ENCODE measurements at regions not wholly inside any gene's neighbourhood (a gene's known extent, or its start where the extent isn't known, plus 50 kb on each side); places are given as distances from the start of the nearest gene placed in this dataset.
A peak's percentile ranks its signal among the peaks of the same experiment; 100 is the strongest.
"Not testable (repeated sequence)": the region's sequence is repeated elsewhere in the genome, so short reads cannot be mapped to it uniquely, and the experiment has no call there.

DNA sequence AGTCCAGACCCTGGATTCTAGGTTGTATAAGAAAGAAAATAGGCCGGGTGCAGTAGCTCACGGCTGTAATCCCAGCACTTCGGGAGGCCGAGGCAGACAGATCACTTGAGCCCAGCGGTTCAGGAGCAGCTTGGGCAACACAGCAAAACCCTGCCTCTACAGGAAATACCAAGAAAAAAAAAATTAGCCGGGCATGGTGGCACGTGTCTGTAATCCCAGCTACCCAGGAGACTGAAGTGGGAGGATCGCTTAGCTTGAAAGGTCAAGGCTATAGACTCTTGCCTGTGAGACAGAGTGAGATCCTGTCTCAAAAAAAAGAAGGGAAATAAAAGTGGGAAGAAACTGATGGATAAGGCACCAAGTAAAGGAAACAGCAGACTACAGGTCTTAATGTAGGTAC is 287.9 kb upstream of the KLF14 start:
- no peak for DNase-seq

DNA sequence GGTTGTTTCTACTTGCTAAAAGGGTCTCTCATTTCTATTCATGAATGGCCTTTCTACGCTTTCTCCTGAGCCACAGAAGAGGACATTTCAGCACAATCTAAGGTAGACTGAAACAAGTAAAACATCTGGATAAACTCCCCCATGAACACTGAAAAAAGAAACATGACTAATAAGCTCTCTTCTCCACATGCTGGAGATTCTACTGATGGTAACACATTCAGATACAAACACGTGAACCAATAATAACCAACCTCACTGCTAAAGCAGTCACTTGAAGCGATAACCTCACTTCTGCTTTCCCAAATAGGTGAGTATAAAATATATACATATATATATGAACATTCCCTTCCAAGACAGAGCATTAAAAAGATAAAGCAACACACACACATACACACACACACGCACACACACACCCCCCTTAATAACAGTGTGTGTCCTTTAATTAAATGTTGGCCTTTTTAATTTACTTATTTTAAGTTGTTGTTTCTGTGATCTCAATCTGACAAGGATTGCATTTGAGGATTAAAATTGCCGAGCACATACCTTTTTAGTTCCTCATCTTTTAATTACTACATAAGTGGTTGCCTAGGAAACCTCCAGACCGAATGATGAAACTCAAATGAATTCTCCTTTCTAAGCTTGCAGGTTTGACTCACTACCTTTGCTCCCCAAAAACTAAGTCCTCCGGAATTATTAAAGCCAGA is 292.4 kb upstream of the KLF14 start:
- DNase-seq = peak; percentile 57 to 61

DNA sequence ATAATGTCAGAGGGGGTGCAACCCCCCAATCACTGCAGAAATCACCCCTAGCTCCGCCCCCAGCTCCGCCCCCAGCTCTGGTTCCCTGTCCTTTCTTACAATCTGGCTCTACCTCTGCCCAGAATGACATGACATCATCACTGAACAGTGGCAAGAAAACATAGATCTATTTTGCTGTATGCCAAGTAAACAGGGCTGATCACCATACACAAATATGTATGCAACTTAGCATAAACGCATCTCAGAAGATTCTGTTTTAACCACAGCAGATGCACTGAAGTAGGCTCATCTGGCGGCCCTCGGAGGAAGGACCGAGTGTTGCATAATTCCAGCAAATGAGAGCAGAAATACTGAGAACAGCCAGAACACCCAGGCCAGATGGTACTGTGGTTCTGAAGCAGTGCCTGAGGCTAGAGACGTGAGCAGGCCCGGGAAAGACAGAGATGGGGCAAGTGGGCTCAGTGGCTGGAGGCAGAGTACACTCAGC is 293.3 kb upstream of the KLF14 start:
- DNase-seq = peak in 1 of 2 donors; percentile 18

DNA sequence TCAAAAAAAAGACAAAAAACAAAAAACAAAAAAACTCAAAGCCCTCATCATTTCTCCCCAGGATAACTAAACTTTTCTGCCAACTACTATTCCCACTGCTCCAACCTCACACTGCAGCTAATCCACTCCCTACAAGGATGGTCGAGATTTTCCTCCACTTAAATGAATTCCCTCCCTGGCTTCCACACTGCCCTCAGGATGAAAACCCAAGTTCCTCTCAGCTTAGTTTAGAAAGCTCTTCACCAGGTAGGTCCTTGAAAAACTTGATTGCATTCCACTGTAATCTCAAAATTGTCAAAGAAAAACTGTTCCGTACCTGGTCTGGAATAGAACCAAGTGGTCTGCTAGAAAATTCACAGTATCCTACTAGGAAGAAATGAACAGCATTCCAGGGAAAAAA is 294.3 kb upstream of the KLF14 start:
- DNase-seq = no peak

DNA sequence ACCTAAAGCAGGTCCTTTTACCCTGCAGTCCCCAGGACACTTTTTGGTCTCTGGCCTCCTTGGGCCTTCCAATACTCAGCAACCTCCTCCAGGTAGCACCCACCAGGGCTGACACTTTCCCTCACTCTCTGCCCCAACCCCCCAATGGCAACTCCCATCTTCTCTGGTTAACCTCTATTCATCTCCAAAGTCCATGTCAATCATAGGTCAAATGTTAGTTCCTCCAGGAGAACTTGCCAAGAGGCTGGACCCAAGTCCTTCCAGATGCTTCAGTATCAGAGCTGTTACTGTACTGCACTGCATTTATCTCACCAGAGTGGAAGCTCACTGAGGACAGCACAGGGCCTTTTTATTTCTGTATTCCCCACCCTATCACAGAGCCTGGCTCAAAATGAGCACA is 295.0 kb upstream of the KLF14 start:
- no peak for DNase-seq

DNA sequence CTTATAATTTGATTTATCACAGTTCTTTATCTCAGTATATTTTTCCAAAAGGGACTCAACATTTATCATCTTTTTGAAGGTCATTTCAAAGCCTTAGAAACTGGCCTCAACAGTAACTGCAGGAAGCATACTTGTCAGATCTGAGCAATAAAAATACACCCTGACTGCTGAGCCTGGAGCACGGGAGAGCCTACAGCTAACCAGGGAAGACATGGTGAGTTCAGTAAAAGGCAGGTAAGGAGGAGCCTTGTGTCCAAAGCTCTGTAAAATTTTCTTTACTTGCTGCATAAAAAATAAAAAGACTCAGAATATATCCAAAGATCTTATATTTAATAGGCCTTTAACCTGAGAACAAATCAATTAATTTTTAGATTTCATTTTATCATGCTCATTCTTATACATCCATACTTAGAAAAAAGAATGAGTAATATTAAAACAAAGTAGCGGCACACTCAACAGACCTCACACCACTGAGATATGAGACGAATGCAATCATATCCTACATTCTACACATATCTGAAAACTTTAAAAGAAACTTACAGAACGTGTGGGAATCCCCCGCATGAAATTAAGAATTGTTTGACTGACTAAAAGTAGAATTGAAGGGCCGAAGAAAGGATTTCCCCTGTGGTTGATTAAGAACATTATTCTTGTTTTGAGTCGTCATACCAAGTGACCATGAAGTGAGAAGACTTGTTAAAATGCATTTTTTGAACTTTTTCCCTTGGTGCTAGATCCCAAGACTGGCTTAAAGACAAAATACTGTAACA is 296.4 kb upstream of the MKLN1 start:
- no peak for DNase-seq

DNA sequence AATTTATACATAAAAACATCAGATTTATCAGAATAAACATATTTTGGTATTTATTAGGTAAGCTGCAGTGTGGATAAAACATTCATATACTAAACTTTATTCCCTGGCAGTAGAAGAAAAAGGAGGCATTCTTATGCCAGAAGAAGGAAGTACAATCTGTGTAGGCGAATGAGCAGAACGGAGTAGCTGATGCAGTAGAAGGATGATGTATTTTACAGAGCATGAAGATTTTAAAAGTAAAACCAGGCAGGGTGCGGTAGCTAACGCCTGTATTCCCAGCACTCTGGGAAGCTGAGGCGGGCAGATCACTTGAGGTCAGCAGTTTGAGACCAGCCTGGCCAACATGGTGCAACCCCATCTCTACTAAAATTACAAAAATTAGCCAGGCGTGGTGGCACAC is 294.9 kb upstream of the MKLN1 start:
- DNase-seq = peak; percentile 35 to 59

DNA sequence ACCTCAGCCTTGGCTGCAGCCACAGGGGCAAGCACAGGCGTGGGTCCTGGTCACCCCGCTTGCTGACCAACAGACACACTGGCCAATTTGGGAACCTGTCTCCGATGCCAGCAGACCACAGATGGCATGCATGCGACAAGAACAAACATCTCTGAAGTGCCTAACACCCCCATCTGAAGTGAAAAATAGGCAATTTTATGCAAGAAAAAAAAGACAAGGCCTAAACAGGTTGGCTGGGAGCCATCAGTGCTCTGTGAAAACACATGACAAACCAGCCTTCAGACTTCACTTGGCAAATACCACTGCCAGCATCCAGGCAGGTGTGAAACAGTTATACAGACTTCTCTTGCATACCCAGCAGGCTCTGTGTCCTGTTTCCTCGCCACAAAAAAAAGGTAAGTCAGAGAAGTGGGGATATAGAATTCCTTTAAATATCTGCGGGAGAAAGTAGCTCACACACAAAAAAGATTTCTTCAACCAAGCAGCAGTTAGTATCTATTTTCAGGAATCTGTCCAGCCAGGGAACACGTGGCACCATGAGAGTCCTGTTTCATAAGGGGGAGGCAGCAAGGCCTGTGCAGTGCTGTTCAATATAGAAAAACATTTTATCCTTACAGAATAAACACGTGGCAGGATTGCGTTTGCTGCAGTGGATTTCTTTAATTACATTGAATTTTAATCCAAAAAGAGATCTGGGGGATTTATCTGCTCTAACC is 293.4 kb upstream of the MKLN1 start:
- DNase-seq = no peak

DNA sequence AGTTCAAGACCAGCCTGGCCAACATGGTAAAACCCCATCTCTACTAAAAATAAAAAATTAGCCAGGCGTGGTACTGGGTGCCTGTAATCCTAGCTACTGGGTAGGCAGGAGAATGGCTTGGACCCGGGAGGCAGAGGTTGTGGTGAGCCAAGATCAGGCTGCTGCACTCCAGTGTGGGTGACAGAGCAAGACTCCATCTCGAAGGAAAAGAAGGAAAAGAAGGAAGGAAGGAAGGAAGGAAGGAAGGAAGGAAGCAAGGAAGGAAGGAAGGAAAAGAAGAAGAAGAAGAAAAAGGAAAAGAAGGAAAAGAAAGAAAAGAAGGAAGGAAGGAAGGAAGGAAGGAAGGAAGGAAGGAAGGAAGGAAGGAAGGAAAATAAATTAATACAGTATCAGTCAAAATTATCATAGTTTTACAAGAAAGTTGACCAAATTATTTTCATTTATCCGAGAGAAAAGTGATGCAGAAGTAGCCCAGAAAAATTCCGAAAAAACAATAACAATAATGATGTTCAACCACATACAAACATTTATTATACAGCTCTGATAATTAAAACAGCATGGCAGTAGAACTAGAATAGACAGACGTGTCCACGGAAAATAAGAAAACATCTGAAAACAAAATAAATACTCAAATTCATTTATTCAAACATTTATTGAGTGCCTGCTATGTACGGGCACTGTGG is 292.4 kb upstream of the MKLN1 start:
- DNase-seq = no peak

DNA sequence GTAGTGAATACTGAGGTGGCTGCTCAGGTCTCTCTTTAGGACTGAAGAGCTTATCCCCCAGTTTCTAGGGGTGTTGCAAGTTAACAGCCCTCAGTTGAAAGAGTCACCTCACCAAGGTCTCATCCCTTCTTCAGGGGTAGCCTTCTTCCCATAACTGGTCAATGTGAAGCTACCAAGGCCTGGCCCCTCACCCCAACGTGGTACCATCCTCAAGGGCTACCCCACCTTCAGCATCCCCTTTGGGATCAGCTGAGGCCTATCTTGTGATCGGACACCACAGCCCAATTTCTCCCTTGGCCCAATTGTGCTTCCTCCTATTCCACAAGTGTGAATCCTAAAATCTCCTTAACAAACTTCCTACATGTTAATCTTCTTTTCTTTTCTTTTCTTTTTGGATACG is 289.5 kb upstream of the MKLN1 start:
- no peak for DNase-seq

DNA sequence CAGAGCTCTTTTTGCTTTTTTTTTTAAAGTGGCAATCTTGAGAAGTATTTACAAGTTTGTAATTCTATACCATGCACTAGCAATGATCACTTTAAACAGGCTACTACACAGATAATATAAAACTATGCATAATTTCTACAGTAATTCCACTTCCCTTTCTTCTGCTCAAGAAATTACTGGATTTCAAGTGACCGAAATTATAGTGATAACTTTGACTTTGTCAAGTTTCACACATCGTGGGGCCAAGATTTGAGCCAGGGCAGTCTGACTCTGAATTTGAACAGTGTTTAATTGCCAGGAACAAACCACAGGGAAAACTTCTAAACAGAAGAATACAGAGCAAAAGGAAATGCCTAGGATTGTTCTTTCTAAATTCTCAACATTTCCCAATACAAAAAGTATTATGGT is 288.3 kb upstream of the MKLN1 start:
- no peak for DNase-seq

DNA sequence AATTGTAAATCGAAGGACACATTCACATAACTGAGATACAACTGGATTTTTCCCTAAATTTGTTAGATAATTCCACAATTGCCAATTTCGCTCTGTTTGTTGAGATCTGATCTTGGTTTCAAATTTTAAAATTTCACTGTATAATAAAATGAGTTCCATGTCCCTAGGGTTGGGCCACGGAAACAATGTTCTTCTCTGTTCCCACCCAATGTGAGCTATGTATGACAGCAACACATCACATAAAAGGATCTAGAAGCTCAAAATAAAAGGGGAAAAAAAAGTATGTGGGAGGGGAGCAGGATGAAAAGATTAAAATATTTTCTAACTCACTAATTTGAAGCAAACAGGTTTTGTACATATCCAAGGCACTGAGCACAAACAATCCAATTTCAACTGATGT is 287.8 kb upstream of the MKLN1 start:
- DNase-seq = no peak

DNA sequence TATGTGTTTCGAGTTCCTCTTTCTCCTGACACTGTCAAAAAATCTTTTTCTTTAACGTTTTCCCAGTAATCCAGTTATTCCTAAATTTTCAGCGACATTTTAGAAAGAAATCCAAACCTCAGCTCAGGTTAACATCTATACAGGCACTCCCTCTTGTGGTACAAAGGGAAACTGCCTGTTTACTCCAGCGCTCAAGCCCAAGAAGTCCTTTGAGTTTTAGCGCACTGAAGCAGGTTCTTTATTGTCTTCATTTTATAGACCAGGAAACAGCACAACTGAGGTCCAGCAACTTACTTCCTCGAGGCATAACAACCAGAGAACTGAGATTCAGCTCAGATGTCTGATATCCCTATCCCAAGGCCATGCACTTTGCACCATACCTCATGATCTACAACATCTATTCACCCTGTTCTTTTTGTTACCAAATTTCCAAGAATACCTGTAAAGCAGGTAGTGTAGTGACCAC is 287.2 kb upstream of the MKLN1 start:
- peak; percentile 42 to 84 for DNase-seq

DNA sequence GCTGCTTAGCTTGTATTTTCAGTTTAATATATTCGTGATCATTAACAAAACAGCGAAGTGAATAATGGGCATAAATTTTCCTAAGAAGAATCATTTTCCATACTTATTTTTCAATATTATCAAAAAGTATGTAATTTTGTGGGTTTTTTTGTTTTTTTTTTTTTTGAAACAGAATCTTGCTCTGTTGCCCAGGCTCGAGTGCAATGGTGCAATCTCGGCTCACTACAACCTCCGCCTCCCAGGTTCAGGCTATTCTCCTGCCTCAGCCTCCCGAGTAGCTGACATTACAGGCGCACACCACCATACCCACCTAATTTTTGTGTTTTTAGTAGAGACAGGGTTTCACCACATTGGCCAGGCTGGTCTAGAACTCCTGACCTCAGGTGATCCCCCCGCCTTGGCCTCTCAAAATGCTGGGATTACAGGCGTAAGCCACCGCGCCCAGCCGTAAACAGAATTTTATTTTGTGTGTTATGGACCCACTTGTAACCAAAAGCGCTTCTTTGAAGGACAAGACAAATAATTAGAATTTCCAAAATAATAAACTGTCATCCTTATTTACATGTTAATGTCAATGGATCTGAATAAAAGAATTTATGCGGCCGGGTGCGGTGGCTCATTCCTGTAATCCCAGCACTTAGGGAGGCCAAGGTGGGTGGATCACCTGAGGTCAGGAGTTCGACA is 286.5 kb upstream of the MKLN1 start:
- DNase-seq = not testable (repeated sequence)

DNA sequence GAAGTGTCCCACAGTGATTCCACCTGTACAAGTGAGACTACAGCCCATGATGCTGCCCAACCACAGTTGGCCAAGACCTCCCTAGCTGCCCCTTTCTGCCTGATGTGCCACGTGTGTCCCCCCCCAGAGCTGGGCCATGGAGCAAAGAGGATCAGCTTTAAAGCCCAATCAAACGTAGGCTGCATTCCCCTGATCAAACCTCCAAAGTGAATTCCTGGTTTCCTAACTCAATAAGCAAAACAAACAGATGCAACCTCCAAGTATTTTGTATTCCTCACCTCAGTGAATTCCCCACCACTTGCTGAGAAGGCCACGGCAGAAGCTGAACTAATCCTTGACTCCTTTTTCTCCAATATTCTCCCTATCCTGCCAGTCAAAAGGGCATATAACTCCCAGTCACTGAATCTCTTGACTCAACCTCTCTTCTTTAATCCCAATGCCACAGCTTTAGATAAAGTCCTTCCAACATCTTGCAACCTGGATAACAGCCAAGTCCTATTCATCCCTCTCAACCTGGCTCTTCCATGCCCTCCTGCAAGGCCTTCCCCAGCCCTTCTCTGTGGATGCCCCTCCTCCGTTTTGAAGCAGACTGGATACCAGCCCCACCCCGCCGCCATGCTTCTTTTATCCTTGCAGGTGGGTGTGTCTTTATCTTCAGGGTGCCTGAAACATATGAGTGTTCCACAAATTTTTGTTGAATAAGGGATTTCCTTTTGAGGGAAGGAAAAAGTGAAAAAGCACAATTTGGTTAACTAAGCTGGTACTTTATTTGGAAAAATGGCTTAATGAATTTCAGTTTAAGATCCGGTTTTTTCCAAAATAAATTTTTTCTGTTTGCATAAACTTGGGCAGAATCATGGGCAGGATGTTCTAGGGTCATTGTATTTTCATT is 285.2 kb upstream of the MKLN1 start:
- no peak for DNase-seq

DNA sequence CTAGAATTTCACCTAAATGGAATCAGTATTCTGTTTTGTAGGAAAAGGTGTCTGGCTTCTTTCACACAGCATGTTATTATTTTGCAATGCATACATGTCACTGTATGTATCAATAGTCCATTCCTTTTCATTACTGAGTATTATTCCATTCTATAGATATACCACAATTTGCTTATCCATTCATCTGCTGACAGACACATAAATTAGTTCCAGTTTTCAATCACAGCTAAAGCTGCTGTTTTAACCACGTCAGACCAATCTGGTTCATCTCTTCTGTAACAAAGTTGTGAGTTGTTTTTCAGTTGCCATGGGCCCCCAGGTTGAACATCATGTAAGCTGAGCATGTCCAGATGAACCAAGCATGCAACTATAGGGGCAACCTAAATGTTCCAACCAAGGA is 282.1 kb upstream of the MKLN1 start:
- no peak for DNase-seq

DNA sequence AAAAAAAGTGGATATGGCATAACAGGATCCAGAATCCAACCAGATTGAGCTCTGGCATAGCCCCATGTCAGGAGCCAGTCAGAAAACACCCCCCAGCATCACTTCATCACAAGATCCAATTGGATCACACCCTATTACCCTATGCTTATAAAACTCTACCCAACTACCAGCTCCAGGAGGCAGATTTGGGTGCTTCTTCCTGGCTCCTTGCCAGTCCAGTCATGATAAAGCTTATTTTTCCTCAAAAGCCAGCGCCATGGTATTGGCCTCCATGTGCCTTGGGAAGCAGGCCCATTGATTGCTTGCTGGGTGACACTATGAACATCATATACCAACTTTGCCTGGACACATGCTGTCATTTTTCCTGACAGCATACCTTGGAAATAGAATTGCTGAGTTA is 281.4 kb upstream of the MKLN1 start:
- DNase-seq = no peak

DNA sequence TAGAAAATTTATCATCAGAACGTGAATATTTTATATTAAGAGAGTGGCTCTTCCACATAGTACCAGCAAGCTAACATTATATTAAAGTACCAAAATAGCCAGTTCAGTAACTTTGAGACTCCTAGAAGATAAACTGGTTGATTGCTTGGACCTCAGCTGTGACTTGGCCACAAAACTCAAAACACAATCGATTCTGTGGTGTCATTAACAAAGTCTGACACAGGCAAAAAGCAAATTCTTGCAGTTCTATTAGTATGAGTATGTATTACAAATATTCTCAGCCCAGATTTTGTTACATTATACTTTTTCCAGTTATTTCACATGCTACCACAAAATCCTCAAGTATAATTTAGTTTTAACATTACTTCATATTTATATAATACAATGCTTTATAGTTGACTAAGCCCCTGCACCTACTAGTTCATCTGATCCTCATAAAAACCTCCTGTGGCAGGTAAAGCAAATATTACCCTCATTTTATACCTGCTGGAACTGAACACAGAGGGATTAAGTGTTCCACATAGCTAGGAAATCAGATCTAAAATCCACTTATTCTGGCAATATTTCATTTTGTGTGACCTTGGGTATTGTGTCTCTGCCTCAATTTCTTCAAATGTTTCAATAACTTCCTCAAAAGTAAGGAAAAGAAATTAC is 279.9 kb upstream of the MKLN1 start:
- DNase-seq = no peak

DNA sequence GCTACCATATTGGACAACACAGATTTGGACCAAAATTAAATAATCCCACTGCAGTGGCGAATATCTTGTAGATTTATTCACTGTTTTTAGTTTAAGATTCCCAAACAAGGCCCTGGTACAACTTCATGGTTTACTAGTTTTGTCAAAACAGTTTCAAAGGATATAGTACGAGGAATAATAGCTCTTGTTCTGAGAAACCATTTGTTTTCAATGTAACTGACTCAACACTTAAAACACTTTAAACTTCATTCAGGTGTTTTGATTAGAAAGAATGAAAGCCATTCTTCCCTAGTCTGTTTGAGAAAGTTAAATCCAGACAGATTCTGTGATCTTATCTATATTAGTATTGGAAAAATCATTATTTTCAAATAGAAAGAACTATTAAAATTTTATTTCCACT is 276.4 kb upstream of the MKLN1 start:
- DNase-seq = no peak

DNA sequence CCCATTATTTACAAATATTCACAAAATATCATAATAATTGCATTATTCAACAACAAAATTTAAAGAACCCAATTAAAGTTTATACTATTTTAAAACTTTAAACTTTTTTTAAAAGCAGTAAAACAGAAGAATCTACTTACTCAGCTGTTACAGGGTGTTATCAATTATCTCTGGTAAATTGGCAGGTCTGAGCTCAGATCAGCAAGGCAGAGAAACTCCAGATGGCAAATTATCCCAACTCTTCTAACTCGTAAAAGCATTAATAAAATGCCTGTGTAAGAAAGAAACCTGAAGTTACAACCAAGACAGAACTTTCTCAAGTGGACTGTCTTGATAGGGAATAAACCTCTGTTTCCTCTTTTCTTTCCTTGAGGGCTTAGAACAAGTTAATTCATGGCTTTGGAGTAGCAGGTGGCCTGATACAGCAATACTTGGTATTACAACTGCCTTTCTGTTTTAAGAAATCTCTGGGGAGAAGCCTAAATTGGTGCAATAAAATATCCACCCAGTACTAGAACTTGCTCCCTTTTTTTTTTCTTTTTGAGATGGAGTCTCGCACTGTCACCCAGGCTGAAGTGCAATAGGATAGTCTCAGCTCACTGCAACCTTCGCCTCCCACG is 275.3 kb upstream of the MKLN1 start:
- no peak for DNase-seq
